Spleen (tissue), 11 donors: ENCODE measurements at regions not wholly inside any gene's neighbourhood (a gene's known extent, or its start where the extent isn't known, plus 50 kb on each side); places are given as distances from the start of the nearest gene placed in this dataset.

Experiments
- DNase-seq: peaks from one replicate; pipeline ENCODE4 v3.0.0-alpha.2; 2020
- H3K27ac ChIP-seq, 8 donors: fragments of 200-600 bp; sonication (generic) in 7 of 8; 1 replicate in 4 of 8; 2 replicates in 4 of 8; pipeline versions ENCODE4 v1.5.0 to v1.8.0; 2016 to 2021; ENCODE audit warnings: inconsistent platforms in 4 of 8, mild to moderate bottlenecking in 4 of 8, moderate library complexity in 1 of 8
- H3K27me3 ChIP-seq, 7 donors: fragments of 200-600 bp; sonication (generic) in 6 of 7; replicated peaks in 1 of 7; 1 replicate in 4 of 7; 2 replicates in 3 of 7; pipeline versions ENCODE4 v1.5.0 to v1.8.0; 2016 to 2021; ENCODE audit warnings: inconsistent platforms in 3 of 7, mild to moderate bottlenecking in 1 of 7
- H3K36me3 ChIP-seq, 6 donors: fragments of 200-600 bp; sonication (generic) in 5 of 6; 1 replicate in 4 of 6; 2 replicates in 2 of 6; pipeline versions ENCODE4 v1.5.0 to v1.8.0; 2016 to 2021; ENCODE audit warnings: inconsistent platforms in 2 of 6
- H3K4me1 ChIP-seq, 6 donors: fragments of 200-600 bp; sonication (generic) in 5 of 6; 1 replicate in 3 of 6; 2 replicates in 3 of 6; pipeline versions ENCODE4 v1.5.0 to v1.8.0; 2016 to 2021; ENCODE audit warnings: inconsistent platforms in 3 of 6
- H3K4me3 ChIP-seq, 8 donors: fragments of 200-600 bp; sonication (generic) in 7 of 8; 1 replicate in 4 of 8; 2 replicates in 4 of 8; pipeline versions ENCODE4 v1.5.0 to v1.8.0; 2016 to 2021; ENCODE audit warnings: inconsistent platforms in 4 of 8, mild to moderate bottlenecking in 4 of 8, moderate library complexity in 2 of 8
- H3K9me3 ChIP-seq, 8 donors: fragments of 200-600 bp; sonication (generic) in 7 of 8; 1 replicate in 4 of 8; 2 replicates in 4 of 8; pipeline versions ENCODE4 v1.5.0 to v1.8.0; 2016 to 2021; ENCODE audit warnings: inconsistent platforms in 4 of 8
- POLR2A ChIP-seq, 3 donors: fragments of 450-650 bp; IDR thresholded peaks; one replicate each; pipeline ENCODE4 v1.5.1; 2017; ENCODE audit warnings: antibody characterized with exemption in 3 of 3, mild to moderate bottlenecking in 1 of 3
- POLR2AphosphoS5 ChIP-seq, 3 donors: sonication (generic); formaldehyde crosslinking; IDR thresholded peaks; one replicate each; pipeline ENCODE4 v1.5.1; 2017; ENCODE audit warnings: antibody characterized with exemption in 3 of 3
- WGBS, 5 donors: extraction: QIAGEN DNeasy Blood & Tissue Kit in 3 of 5; methylation state at CpG; one replicate each; pipeline versions ENCODE4 v1.1.5 to v1.1.7; 2013 to 2018; 5-methylcytosine and 5-hydroxymethylcytosine counted together
- intact Hi-C: fragments of 100-400 bp; cut with DNase I; formaldehyde crosslinking; loops from one replicate; pipeline ENCODE4 v1.15.0; 2023; ENCODE audit warnings: low total_unique reads
- TF ChIP-seq, protein P1 (sequence below), 11 experiments: fragments of 200-600 bp in 7 of 11; fragments of 450-650 bp in 4 of 11; sonication (generic) in 4 of 11; IDR thresholded peaks in 8 of 11; conservative IDR thresholded peaks in 3 of 11; 1 replicate in 7 of 11; 2 replicates in 4 of 11; pipeline versions ENCODE4 v1.4.0 to v1.8.0; 2016 to 2021; ENCODE audit warnings: antibody characterized with exemption in 11 of 11, inconsistent platforms in 4 of 11, mild to moderate bottlenecking in 1 of 11
- donor health status: healthy with polysubstance abuse.
- donor health status: DM: no; HTN: no; CAD: no; lungs with moderate emphysema.
- donor health status: DM: no; HTN: no; CAD: no.
- donor health status: Bipolar disorder and iron deficiency.
- donor health status: healthy.
- donor health status: DM: no; HTN: no; CAD: no.
- donor health status: DM: yes; HTN: yes; CAD: no.

GRCh38 chr21:14829685-14830084, 235.1 kb downstream of the NRIP1 start:
- intact Hi-C loops = no loop called here
- Histone ChIP-seq H3K9me3 (no peaks in the 10 kb centered on the region), H3K27ac (no peak overlapping the region), H3K27me3 (no peaks in the 10 kb centered on the region), H3K4me1 (no peaks in the 10 kb centered on the region), H3K4me3 (no peak overlapping the region), H3K36me3 (no peaks in the 10 kb centered on the region)
- TF ChIP-seq POLR2A (IDR thresholded peaks at IDR 0.05) (no peak), POLR2AphosphoS5 (IDR thresholded peaks at IDR 0.05) (no peak)
- TF ChIP-seq, protein P1, sequence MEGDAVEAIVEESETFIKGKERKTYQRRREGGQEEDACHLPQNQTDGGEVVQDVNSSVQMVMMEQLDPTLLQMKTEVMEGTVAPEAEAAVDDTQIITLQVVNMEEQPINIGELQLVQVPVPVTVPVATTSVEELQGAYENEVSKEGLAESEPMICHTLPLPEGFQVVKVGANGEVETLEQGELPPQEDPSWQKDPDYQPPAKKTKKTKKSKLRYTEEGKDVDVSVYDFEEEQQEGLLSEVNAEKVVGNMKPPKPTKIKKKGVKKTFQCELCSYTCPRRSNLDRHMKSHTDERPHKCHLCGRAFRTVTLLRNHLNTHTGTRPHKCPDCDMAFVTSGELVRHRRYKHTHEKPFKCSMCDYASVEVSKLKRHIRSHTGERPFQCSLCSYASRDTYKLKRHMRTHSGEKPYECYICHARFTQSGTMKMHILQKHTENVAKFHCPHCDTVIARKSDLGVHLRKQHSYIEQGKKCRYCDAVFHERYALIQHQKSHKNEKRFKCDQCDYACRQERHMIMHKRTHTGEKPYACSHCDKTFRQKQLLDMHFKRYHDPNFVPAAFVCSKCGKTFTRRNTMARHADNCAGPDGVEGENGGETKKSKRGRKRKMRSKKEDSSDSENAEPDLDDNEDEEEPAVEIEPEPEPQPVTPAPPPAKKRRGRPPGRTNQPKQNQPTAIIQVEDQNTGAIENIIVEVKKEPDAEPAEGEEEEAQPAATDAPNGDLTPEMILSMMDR (IDR thresholded peaks at IDR 0.05 in 8 of 11, conservative IDR thresholded peaks at IDR 0.05 in 3 of 11) = no peak
- no peak for DNase-seq
- 88 to 98% (median 90%) methylated on average over 3 of the region's 3 CpGs for WGBS, 5 donors

DNA sequence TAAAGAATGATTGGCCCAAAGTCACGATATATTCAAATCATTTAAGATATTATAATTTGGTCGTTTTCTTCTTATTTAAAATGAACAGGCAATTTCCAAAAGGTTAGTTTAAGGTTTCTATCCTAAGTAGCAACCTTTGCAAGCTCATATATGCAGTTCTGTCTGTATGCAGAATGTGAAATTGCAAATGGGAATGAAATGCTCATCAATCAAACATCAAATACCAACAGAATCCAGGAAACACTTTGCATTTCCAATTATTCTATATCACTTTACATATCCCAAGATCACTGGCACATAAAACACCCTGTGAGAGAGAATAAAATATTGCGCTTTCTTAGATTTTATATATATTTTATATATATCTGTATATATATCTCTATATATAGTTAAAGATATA, 237.3 kb downstream of the NRIP1 start:
- WGBS, 5 donors = 83 to 91% (median 87%) methylated on average over 3 of the region's 3 CpGs
- Histone ChIP-seq H3K27me3 (no peaks in the 10 kb centered on the region), H3K4me3 (no peak overlapping the region), H3K9me3 (no peaks in the 10 kb centered on the region), H3K4me1 (no peaks in the 10 kb centered on the region), H3K27ac (no peak overlapping the region), H3K36me3 (no peaks in the 10 kb centered on the region)
- DNase-seq = no peak
- TF ChIP-seq, protein P1 (IDR thresholded peaks at IDR 0.05 in 8 of 11, conservative IDR thresholded peaks at IDR 0.05 in 3 of 11) = no peak
- TF ChIP-seq POLR2A (IDR thresholded peaks at IDR 0.05) = no peak
- TF ChIP-seq POLR2AphosphoS5 (IDR thresholded peaks at IDR 0.05) = no peak
- intact Hi-C loops = no loop called here

GRCh38 chr21:14826630-14827029, 238.2 kb downstream of the NRIP1 start:
- no peak for DNase-seq
- 90 to 98% (median 95%) methylated on average over 6 of the region's 6 CpGs for WGBS, 5 donors
- TF ChIP-seq POLR2A (IDR thresholded peaks at IDR 0.05) (no peak), POLR2AphosphoS5 (IDR thresholded peaks at IDR 0.05) (no peak)
- TF ChIP-seq, protein P1 (IDR thresholded peaks at IDR 0.05 in 8 of 11, conservative IDR thresholded peaks at IDR 0.05 in 3 of 11) = no peak

GRCh38 chr21:14825514-14825974, 239.3 kb downstream of the NRIP1 start:
- no peaks in the 10 kb centered on the region for H3K4me1 ChIP-seq
- no peaks in the 10 kb centered on the region for H3K27me3 ChIP-seq
- DNase-seq = no peak
- H3K4me3 ChIP-seq = no peak overlapping the region
- intact Hi-C loops = no loop called here
- 64 to 75% (median 73%) methylated on average over 3 of the region's 3 CpGs for WGBS, 5 donors
- no peak overlapping the region for H3K27ac ChIP-seq
- no peaks in the 10 kb centered on the region for H3K36me3 ChIP-seq
- H3K9me3 ChIP-seq = no peaks in the 10 kb centered on the region
- no peak for TF ChIP-seq POLR2AphosphoS5 (IDR thresholded peaks at IDR 0.05)

More at GRCh38 chr21:14826630-14827029, 238.2 kb downstream of the NRIP1 start:
- Histone ChIP-seq H3K27me3 (no peaks in the 10 kb centered on the region), H3K27ac (no peak overlapping the region), H3K4me1 (no peaks in the 10 kb centered on the region), H3K9me3 (no peaks in the 10 kb centered on the region), H3K36me3 (no peaks in the 10 kb centered on the region), H3K4me3 (no peak overlapping the region)
- intact Hi-C loops = no loop called here

DNA sequence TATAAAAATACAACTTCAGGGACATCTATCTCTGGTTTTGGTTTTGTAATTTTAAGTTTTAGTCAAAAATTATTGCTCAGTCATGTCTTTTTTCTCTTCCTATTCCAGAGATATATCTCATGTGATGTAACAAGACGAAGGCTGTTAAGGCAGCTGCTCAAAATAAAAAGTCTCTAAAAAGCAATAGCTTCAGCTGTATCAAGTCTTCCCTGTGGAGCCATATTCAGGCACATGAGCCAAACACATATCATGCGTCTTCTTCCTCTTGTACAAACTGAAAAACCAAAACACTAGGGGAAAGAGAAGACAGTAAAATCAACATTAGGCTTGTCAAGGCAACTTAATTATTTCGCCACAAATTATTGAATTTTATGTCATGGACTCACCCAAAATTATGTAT, 240.7 kb downstream of the NRIP1 start:
- no peaks in the 10 kb centered on the region for H3K27me3 ChIP-seq
- H3K27ac ChIP-seq = no peak overlapping the region
- H3K36me3 ChIP-seq = no peaks in the 10 kb centered on the region
- WGBS, 5 donors = 92 to 95% (median 93%) methylated on average over 3 of the region's 3 CpGs
- no peaks in the 10 kb centered on the region for H3K4me1 ChIP-seq
- intact Hi-C loops = no loop called here
- DNase-seq = no peak
- no peaks in the 10 kb centered on the region for H3K9me3 ChIP-seq
- no peak overlapping the region for H3K4me3 ChIP-seq
- no peak for TF ChIP-seq POLR2AphosphoS5 (IDR thresholded peaks at IDR 0.05)
- TF ChIP-seq POLR2A (IDR thresholded peaks at IDR 0.05) = no peak
- TF ChIP-seq, protein P1 (IDR thresholded peaks at IDR 0.05 in 8 of 11, conservative IDR thresholded peaks at IDR 0.05 in 3 of 11) = no peak
